ENCODE measurements at regions not wholly inside any gene's neighbourhood (a gene's known extent, or its start where the extent isn't known, plus 50 kb on each side); places are given as distances from the start of the nearest gene placed in this dataset.

DNA sequence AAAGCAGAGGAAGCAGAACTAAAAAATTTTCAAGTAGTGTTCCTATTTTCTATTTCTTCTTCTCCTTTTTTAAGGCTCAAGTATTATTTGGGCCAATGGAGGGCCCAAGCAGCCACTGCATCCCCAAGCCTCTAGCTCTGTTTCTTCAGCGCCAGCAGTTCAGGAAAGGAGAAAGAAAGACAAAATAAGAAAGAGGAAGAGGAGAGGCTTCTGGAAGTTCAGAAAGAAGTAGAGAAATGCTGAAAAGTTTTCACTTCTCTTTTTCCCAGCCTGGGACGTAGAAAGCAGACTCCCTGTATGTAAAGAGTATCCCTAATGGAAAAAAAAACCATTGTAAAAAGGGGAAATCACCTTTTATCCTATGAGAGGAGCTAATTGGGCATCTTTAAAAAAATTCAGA, 165.5 kb upstream of the KLF12 start:
- Histone ChIP-seq H3K27me3 (replicated peaks in 1 of 2; ENCODE audit: control insufficient read depth in 2 of 2, insufficient read depth in 2 of 2, low read length in 1 of 2) (no peaks in the 10 kb centered on the region), H3K4me3 (no peak overlapping the region), H3K9ac (ENCODE audit: control insufficient read depth, insufficient read depth, low read length) (no peak overlapping the region), H4K20me1 (ENCODE audit: control insufficient read depth, insufficient read depth) (no peaks in the 10 kb centered on the region), H3K36me3 (ENCODE audit: control insufficient read depth in 2 of 2, insufficient read depth in 2 of 2, low read length in 1 of 2) (no peaks in the 10 kb centered on the region), H3K79me2 (ENCODE audit: control insufficient read depth, insufficient read depth, low read length) (no peaks in the 10 kb centered on the region), H3K27ac (ENCODE audit: control insufficient read depth, insufficient read depth) (no peak overlapping the region), H2AFZ (ENCODE audit: control insufficient read depth, low read depth, low read length) (no peak overlapping the region), H3K4me2 (ENCODE audit: control insufficient read depth, insufficient read depth) (no peak overlapping the region), H3K4me1 (ENCODE audit: control insufficient read depth, insufficient read depth, low read length) (no peaks in the 10 kb centered on the region), H3K9me3 (replicated peaks; ENCODE audit: control insufficient read depth, insufficient read depth, low read length) (no peaks in the 10 kb centered on the region)
- no peak for FAIRE-seq
- ChIA-PET RAD21 (ENCODE audit: unreplicated experiment) (no interaction called here), CTCF (no interaction called here), POLR2A (no interaction called here), SMC1A (ENCODE audit: uncharacterized antibody, unreplicated experiment) (interaction anchor here (1.3 kb wide), 1 partner anchor 26 kb away, joined by 3 read pairs; no protein-coding TSS in a partner anchor)
- no TSS peak for BruUV-seq (replicated peaks)
- no peak for DNase-seq (ENCODE audit: low read depth, low spot score)
- 0% methylated on average over 2 of the region's 2 CpGs for WGBS (ENCODE audit: insufficient coverage, insufficient replicate concordance, low lambda C conversion rate, missing lambda C conversion rate)
- ATAC-seq: no peak
- intact Hi-C loops (cut with micrococcal nuclease; ENCODE audit: unreplicated experiment): loop anchor here (10.0 kb wide), 1 partner anchor 915 kb away; no protein-coding TSS in a partner anchor
- in situ Hi-C loops (cut with MboI): no loop called here
- TF ChIP-seq, protein P1, sequence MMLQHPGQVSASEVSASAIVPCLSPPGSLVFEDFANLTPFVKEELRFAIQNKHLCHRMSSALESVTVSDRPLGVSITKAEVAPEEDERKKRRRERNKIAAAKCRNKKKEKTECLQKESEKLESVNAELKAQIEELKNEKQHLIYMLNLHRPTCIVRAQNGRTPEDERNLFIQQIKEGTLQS (IDR thresholded peaks at IDR 0.05; ENCODE audit: borderline replicate concordance, extremely low read depth, low read depth, low read length): no peak
- no peak for TF ChIP-seq IRF4 (IDR thresholded peaks at IDR 0.05; ENCODE audit: low read depth, low read length)
- TF ChIP-seq, protein P2, sequence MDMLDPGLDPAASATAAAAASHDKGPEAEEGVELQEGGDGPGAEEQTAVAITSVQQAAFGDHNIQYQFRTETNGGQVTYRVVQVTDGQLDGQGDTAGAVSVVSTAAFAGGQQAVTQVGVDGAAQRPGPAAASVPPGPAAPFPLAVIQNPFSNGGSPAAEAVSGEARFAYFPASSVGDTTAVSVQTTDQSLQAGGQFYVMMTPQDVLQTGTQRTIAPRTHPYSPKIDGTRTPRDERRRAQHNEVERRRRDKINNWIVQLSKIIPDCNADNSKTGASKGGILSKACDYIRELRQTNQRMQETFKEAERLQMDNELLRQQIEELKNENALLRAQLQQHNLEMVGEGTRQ (IDR thresholded peaks at IDR 0.05; ENCODE audit: borderline replicate concordance, low read depth, low read length): no peak
- TF ChIP-seq, protein P3, sequence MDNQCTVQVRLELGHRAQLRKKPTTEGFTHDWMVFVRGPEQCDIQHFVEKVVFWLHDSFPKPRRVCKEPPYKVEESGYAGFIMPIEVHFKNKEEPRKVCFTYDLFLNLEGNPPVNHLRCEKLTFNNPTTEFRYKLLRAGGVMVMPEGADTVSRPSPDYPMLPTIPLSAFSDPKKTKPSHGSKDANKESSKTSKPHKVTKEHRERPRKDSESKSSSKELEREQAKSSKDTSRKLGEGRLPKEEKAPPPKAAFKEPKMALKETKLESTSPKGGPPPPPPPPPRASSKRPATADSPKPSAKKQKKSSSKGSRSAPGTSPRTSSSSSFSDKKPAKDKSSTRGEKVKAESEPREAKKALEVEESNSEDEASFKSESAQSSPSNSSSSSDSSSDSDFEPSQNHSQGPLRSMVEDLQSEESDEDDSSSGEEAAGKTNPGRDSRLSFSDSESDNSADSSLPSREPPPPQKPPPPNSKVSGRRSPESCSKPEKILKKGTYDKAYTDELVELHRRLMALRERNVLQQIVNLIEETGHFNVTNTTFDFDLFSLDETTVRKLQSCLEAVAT (IDR thresholded peaks at IDR 0.05): no peak
- TF ChIP-seq DPF2 (IDR thresholded peaks at IDR 0.05): no peak
- no peak for TF ChIP-seq ZNF274 (IDR thresholded peaks at IDR 0.05; ENCODE audit: insufficient read depth, insufficient read length)
- no peak for TF ChIP-seq GATAD2B (conservative IDR thresholded peaks at IDR 0.05; ENCODE audit: low read depth)
- TF ChIP-seq POLR2A (IDR thresholded peaks at IDR 0.05; ENCODE audit: low read depth, low read length): no peak
- no peak for TF ChIP-seq TCF3 (IDR thresholded peaks at IDR 0.05; ENCODE audit: borderline replicate concordance, insufficient read depth, low read depth, low read length)
- no peak for TF ChIP-seq SMARCA5 (IDR thresholded peaks at IDR 0.05)
- TF ChIP-seq, protein P4, sequence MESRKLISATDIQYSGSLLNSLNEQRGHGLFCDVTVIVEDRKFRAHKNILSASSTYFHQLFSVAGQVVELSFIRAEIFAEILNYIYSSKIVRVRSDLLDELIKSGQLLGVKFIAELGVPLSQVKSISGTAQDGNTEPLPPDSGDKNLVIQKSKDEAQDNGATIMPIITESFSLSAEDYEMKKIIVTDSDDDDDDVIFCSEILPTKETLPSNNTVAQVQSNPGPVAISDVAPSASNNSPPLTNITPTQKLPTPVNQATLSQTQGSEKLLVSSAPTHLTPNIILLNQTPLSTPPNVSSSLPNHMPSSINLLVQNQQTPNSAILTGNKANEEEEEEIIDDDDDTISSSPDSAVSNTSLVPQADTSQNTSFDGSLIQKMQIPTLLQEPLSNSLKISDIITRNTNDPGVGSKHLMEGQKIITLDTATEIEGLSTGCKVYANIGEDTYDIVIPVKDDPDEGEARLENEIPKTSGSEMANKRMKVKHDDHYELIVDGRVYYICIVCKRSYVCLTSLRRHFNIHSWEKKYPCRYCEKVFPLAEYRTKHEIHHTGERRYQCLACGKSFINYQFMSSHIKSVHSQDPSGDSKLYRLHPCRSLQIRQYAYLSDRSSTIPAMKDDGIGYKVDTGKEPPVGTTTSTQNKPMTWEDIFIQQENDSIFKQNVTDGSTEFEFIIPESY (IDR thresholded peaks at IDR 0.05): no peak
- TF ChIP-seq, protein P5, sequence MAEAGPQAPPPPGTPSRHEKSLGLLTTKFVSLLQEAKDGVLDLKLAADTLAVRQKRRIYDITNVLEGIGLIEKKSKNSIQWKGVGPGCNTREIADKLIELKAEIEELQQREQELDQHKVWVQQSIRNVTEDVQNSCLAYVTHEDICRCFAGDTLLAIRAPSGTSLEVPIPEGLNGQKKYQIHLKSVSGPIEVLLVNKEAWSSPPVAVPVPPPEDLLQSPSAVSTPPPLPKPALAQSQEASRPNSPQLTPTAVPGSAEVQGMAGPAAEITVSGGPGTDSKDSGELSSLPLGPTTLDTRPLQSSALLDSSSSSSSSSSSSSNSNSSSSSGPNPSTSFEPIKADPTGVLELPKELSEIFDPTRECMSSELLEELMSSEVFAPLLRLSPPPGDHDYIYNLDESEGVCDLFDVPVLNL (IDR thresholded peaks at IDR 0.05; ENCODE audit: low read depth, low read length): no peak
- TF ChIP-seq CEBPB (IDR thresholded peaks at IDR 0.05; ENCODE audit: borderline replicate concordance in 1 of 2, low read depth in 2 of 2, low read length in 2 of 2): no peak
- TF ChIP-seq, protein P6, sequence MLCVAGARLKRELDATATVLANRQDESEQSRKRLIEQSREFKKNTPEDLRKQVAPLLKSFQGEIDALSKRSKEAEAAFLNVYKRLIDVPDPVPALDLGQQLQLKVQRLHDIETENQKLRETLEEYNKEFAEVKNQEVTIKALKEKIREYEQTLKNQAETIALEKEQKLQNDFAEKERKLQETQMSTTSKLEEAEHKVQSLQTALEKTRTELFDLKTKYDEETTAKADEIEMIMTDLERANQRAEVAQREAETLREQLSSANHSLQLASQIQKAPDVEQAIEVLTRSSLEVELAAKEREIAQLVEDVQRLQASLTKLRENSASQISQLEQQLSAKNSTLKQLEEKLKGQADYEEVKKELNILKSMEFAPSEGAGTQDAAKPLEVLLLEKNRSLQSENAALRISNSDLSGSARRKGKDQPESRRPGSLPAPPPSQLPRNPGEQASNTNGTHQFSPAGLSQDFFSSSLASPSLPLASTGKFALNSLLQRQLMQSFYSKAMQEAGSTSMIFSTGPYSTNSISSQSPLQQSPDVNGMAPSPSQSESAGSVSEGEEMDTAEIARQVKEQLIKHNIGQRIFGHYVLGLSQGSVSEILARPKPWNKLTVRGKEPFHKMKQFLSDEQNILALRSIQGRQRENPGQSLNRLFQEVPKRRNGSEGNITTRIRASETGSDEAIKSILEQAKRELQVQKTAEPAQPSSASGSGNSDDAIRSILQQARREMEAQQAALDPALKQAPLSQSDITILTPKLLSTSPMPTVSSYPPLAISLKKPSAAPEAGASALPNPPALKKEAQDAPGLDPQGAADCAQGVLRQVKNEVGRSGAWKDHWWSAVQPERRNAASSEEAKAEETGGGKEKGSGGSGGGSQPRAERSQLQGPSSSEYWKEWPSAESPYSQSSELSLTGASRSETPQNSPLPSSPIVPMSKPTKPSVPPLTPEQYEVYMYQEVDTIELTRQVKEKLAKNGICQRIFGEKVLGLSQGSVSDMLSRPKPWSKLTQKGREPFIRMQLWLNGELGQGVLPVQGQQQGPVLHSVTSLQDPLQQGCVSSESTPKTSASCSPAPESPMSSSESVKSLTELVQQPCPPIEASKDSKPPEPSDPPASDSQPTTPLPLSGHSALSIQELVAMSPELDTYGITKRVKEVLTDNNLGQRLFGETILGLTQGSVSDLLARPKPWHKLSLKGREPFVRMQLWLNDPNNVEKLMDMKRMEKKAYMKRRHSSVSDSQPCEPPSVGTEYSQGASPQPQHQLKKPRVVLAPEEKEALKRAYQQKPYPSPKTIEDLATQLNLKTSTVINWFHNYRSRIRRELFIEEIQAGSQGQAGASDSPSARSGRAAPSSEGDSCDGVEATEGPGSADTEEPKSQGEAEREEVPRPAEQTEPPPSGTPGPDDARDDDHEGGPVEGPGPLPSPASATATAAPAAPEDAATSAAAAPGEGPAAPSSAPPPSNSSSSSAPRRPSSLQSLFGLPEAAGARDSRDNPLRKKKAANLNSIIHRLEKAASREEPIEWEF (IDR thresholded peaks at IDR 0.05; ENCODE audit: insufficient replicate concordance, low read depth, low read length): no peak
- TF ChIP-seq ZNF217 (IDR thresholded peaks at IDR 0.05): no peak
